ENCODE measurements at regions not wholly inside any gene's neighbourhood (a gene's known extent, or its start where the extent isn't known, plus 50 kb on each side); places are given as distances from the start of the nearest gene placed in this dataset.

DNA sequence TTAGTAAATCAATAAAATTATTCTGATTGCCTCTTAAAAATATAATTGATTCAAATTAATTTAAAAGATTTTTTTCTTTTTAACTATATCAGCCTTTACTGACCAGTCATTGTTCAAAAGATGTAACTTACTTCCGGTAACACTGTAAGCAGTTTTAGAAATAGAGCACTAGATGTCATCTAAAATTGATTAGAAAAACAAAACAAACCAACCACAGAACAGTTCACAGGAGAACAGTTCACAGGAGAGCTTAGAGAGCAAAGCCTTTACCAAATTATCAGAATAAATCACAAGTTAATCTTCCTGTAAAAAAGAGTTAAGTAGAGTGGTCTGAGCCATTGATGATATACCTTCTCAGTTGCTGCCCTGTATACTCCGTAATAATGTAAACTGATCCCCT lies 133.3 kb upstream of the DGKB start:
- no peak overlapping the region for H3K27ac ChIP-seq
- no peaks in the 10 kb centered on the region for H3K4me1 ChIP-seq (ENCODE audit: low read depth)
- no peaks in the 10 kb centered on the region for H3K27me3 ChIP-seq
- peaks cover 2% of the 10 kb centered on the region for H3K9me3 ChIP-seq (ENCODE audit: low read depth)
- no peak overlapping the region for H3K4me3 ChIP-seq
- H3K36me3 ChIP-seq: no peaks in the 10 kb centered on the region
- DNase-seq (ENCODE audit: low read depth in 1 of 2, low spot score in 1 of 2): no peak
- no peak for TF ChIP-seq CTCF (IDR thresholded peaks at IDR 0.05; ENCODE audit: low read depth, low read length)

- H3K36me3 ChIP-seq: no peaks in the 10 kb centered on the region
- H3K27me3 ChIP-seq: no peaks in the 10 kb centered on the region
- DNase-seq (ENCODE audit: low read depth in 1 of 2, low spot score in 1 of 2): no peak
- no peak overlapping the region for H3K27ac ChIP-seq
- H3K9me3 ChIP-seq (ENCODE audit: low read depth): no peaks in the 10 kb centered on the region
- TF ChIP-seq CTCF (IDR thresholded peaks at IDR 0.05; ENCODE audit: low read depth, low read length): no peak
- no peaks in the 10 kb centered on the region for H3K4me1 ChIP-seq (ENCODE audit: low read depth)
- H3K4me3 ChIP-seq: no peak overlapping the region
Observed at GRCh38 chr7:15033039-15033438, 130.5 kb upstream of the DGKB start.

DNA sequence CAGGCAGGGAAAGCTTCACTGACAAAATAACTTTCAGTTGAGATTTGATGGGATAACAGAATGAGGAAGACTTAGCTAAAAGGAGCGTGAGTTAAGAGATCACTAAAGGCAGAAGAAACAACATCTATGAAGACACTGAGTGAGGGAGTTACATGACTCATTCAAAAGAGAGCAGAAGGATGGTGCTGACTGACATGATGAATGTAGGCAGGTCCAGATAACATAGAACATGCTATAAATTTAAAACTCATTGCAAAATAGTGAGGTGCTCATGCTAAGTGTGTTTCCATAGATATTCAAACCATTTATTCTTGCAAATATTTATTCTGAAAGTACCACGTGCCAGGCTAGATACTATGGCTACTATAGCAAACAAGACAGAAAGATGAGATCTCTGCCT lies 116.4 kb upstream of the DGKB start:
- no peak for TF ChIP-seq CTCF (IDR thresholded peaks at IDR 0.05; ENCODE audit: low read depth, low read length)
- no peak overlapping the region for H3K27ac ChIP-seq
- no peak for DNase-seq (ENCODE audit: low read depth in 1 of 2, low spot score in 1 of 2)
- no peak overlapping the region for H3K4me3 ChIP-seq
- H3K27me3 ChIP-seq: no peaks in the 10 kb centered on the region
- no peaks in the 10 kb centered on the region for H3K9me3 ChIP-seq (ENCODE audit: low read depth)
- H3K36me3 ChIP-seq: no peaks in the 10 kb centered on the region
- H3K4me1 ChIP-seq (ENCODE audit: low read depth): peaks cover 6% of the 10 kb centered on the region

DNA sequence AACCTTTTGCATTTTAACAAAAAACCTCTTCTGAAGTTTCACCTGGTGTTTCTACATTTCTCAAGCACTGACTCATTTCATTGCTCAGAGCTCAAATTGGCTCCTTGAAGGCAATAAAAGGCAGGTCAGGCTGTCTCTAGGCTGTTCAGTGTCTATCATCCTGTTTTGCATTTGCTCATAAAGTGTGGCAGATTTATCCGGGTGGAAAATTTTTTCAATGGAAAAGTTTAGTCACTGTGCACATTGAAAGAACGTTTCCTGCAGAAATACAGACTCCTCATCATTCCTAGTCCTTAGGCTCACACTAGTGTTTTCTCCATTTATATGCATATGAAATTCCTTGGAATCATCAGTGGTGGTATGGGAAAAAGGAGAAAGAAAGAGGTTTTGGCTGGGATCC lies 114.2 kb upstream of the DGKB start:
- DNase-seq (ENCODE audit: low read depth in 1 of 2, low spot score in 1 of 2): no peak
- Histone ChIP-seq H3K36me3 (no peaks in the 10 kb centered on the region), H3K27ac (no peak overlapping the region), H3K27me3 (no peaks in the 10 kb centered on the region), H3K4me3 (no peak overlapping the region), H3K4me1 (ENCODE audit: low read depth) (peaks cover 6% of the 10 kb centered on the region), H3K9me3 (ENCODE audit: low read depth) (no peaks in the 10 kb centered on the region)
- no peak for TF ChIP-seq CTCF (IDR thresholded peaks at IDR 0.05; ENCODE audit: low read depth, low read length)

DNA sequence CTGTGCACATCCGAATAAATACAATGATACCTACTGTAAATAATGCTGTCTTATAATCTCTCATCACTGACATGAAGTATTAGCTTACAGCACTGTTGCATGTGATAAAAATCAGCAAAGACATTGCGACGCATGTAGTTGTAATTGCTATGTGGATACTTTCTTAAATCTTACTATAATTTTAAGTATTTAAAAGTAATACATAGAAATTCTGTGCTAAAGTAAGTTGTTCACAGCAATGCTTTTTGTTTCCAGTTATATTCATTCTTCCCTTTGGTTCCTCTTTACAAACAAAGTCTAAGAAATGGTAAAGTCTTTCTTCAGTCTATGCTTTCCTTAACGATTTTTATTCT lies 113.7 kb upstream of the DGKB start:
- no peaks in the 10 kb centered on the region for H3K27me3 ChIP-seq
- peaks cover 6% of the 10 kb centered on the region for H3K4me1 ChIP-seq (ENCODE audit: low read depth)
- no peaks in the 10 kb centered on the region for H3K36me3 ChIP-seq
- no peak overlapping the region for H3K4me3 ChIP-seq
- H3K27ac ChIP-seq: no peak overlapping the region
- no peaks in the 10 kb centered on the region for H3K9me3 ChIP-seq (ENCODE audit: low read depth)
- TF ChIP-seq CTCF (IDR thresholded peaks at IDR 0.05; ENCODE audit: low read depth, low read length): no peak
- no peak for DNase-seq (ENCODE audit: low read depth in 1 of 2, low spot score in 1 of 2)
